ENCODE measurements at regions not wholly inside any gene's neighbourhood (a gene's known extent, or its start where the extent isn't known, plus 50 kb on each side); places are given as distances from the start of the nearest gene placed in this dataset.

- ChIA-PET POLR2A (ENCODE audit: unreplicated experiment) (no interaction called here), CTCF (no interaction called here)
- in situ Hi-C loops (cut with MboI; ENCODE audit: low sequenced_read_pairs): loop anchor here (25.0 kb wide), 1 partner anchor 206 kb away; no protein-coding TSS in a partner anchor
- H2BK20ac ChIP-seq (ENCODE audit: low read depth, low read length): peak overlapping the region; percentile 71
- no peak overlapping the region for H2BK5ac ChIP-seq (ENCODE audit: low read depth, low read length, poor library complexity, severe bottlenecking)
- peaks cover 2% of the 10 kb centered on the region; the same call in 1 of the 2 replicates for H3K4me1 ChIP-seq (ENCODE audit: control insufficient read depth, insufficient read depth, low read length)
- H3K4me2 ChIP-seq (ENCODE audit: low read depth, low read length): 0 out of 2 replicates have a peak overlapping the region, but pooled peaks have one; percentile 11
- DNase-seq (peak; percentile 73), ATAC-seq (ENCODE audit: low read depth) (peak; percentile 82)
- H3K4me3 ChIP-seq (ENCODE audit: insufficient read depth, low read depth, low read length): no peak overlapping the region
- no peak overlapping the region for H4K5ac ChIP-seq (ENCODE audit: low read depth, low read length)
- no peak overlapping the region for H2AK9ac ChIP-seq (replicated peaks; ENCODE audit: low read depth, low read length, poor library complexity)
- WGBS, 2 experiments (ENCODE audit: extremely low coverage in 2 of 2, insufficient read length in 1 of 2): no CpG with 5 or more reads among the region's 6 CpGs
- H3K9me3 ChIP-seq (ENCODE audit: control insufficient read depth, insufficient read depth, low read length): no peaks in the 10 kb centered on the region
- peak overlapping the region; percentile 31; the same call in 1 of the 2 replicates for H4K91ac ChIP-seq (ENCODE audit: insufficient read depth, low read depth, low read length)
- 0 out of 2 replicates have a peak overlapping the region, but pooled peaks have one; percentile 16 for H3K18ac ChIP-seq (ENCODE audit: low read depth, low read length)
- no peaks in the 10 kb centered on the region for H4K20me1 ChIP-seq (ENCODE audit: insufficient read depth, low read length)
- peak overlapping the region in 1 of 2 experiments; percentile 44; a peak in 1 of 4 replicates for H4K8ac ChIP-seq (ENCODE audit: low read depth in 2 of 2, low read length in 2 of 2)
- no TSS peak for BruUV-seq (replicated peaks)
- no peak overlapping the region for H3K27ac ChIP-seq (ENCODE audit: insufficient read depth, low read length)
- no peaks in the 10 kb centered on the region for H3K27me3 ChIP-seq (ENCODE audit: control insufficient read depth, insufficient read depth, low read length)
- no peak overlapping the region for H3K56ac ChIP-seq (ENCODE audit: extremely low read depth, insufficient read depth, low read length)
- intact Hi-C loops (cut with micrococcal nuclease): loop anchor here (10.0 kb wide), 1 partner anchor 532 kb away; no protein-coding TSS in a partner anchor
- dilution Hi-C loops (cut with HindIII; ENCODE audit: low sequenced_read_pairs, unreplicated experiment): no loop called here
- no peak overlapping the region for H2AFZ ChIP-seq (replicated peaks; ENCODE audit: low read length, poor library complexity)
- H2BK15ac ChIP-seq (ENCODE audit: low read depth, low read length): peak overlapping the region; percentile 18; the same call in 1 of the 3 replicates
- no peaks in the 10 kb centered on the region for H3K9me1 ChIP-seq (ENCODE audit: insufficient read depth, low read length)
- peak overlapping the region; percentile 68 for H2BK120ac ChIP-seq (ENCODE audit: low read depth, low read length)
- H3K23ac ChIP-seq (ENCODE audit: low read depth, low read length): peak overlapping the region; percentile 1; the same call in 1 of the 2 replicates
- no peak overlapping the region for H3K9ac ChIP-seq (ENCODE audit: low read depth, low read length)
- peak overlapping the region; percentile 27; the same call in 1 of the 2 replicates for H2AK5ac ChIP-seq (ENCODE audit: low read depth, low read length)
- peak; percentile 43; the same call in 1 of the 2 replicates for TF ChIP-seq USF2 (IDR thresholded peaks at IDR 0.05; ENCODE audit: low read depth, low read length)
- TF ChIP-seq CTCF (conservative IDR thresholded peaks at IDR 0.05; ENCODE audit: low read depth, low read length): no peak
- no peak for TF ChIP-seq RAD21 (IDR thresholded peaks at IDR 0.05; ENCODE audit: low read length)
- 0 out of 2 replicates have a peak, but pooled peaks have one; percentile 3 for TF ChIP-seq SMC3 (IDR thresholded peaks at IDR 0.05; ENCODE audit: low read depth, low read length)
- TF ChIP-seq CEBPB (IDR thresholded peaks at IDR 0.05; ENCODE audit: low read depth, low read length): peak; percentile 62
- peak overlapping the region; percentile 29 for H3K14ac ChIP-seq (replicated peaks; ENCODE audit: low read depth, low read length)
- peak overlapping the region; percentile 34; the same call in 1 of the 2 replicates for H3K4ac ChIP-seq (ENCODE audit: low read depth, low read length)
- no peaks in the 10 kb centered on the region for H3K79me1 ChIP-seq (ENCODE audit: low read depth in 1 of 2, low read length in 2 of 2)
- no peaks in the 10 kb centered on the region for H3K36me3 ChIP-seq (ENCODE audit: control insufficient read depth, insufficient read depth, low read length)
Observed at GRCh38 chr4:186942758-186943377, 219.2 kb upstream of the FAT1 start.
